ENCODE measurements at regions not wholly inside any gene's neighbourhood (a gene's known extent, or its start where the extent isn't known, plus 50 kb on each side); places are given as distances from the start of the nearest gene placed in this dataset.

DNA sequence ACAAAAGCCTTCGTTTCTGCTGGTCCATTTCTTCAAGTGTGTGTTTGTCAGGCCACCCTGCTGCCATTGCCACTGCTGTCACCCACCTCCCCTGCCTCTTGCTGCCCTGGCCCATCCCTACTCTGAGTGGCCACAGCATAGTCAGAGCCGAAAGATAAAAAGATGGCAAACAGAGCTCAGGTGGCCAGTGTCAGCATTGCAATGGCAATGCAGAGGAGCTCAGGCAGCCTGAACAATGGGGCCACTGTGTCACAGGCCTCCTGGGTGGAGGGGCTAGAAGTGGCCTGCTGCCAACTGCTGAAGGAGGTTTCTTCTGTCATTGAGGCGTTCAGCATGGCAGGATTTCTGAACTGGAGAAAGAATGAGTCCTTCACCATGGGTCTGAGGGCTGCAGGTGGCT lies 137.1 kb downstream of the CSNK2A3 start:
- Histone ChIP-seq H3K79me2 (ENCODE audit: control insufficient read depth, insufficient read depth, low read length) (no peaks in the 10 kb centered on the region), H3K27me3 (replicated peaks in 1 of 2; ENCODE audit: control insufficient read depth in 2 of 2, insufficient read depth in 2 of 2, low read length in 1 of 2) (0 out of 4 replicates have a peak, but pooled peaks cover 0 to 1% of the 10 kb centered on the region in 2 experiments), H2AFZ (ENCODE audit: control insufficient read depth, low read depth, low read length) (no peak overlapping the region), H3K36me3 (ENCODE audit: control insufficient read depth in 2 of 2, insufficient read depth in 2 of 2, low read length in 1 of 2) (no peaks in the 10 kb centered on the region), H3K9ac (ENCODE audit: control insufficient read depth, insufficient read depth, low read length) (no peak overlapping the region), H3K27ac (ENCODE audit: control insufficient read depth, insufficient read depth) (no peak overlapping the region), H4K20me1 (ENCODE audit: control insufficient read depth, insufficient read depth) (no peaks in the 10 kb centered on the region), H3K9me3 (replicated peaks; ENCODE audit: control insufficient read depth, insufficient read depth, low read length) (no peaks in the 10 kb centered on the region), H3K4me1 (ENCODE audit: control insufficient read depth, insufficient read depth, low read length) (no peaks in the 10 kb centered on the region), H3K4me2 (ENCODE audit: control insufficient read depth, insufficient read depth) (no peak overlapping the region), H3K4me3 (no peak overlapping the region)
- RAD21 ChIA-PET (ENCODE audit: unreplicated experiment) = no interaction called here
- ATAC-seq (no peak), DNase-seq (ENCODE audit: low read depth, low spot score) (no peak), FAIRE-seq (no peak)
- no TSS peak for BruUV-seq (replicated peaks)
- CTCF ChIA-PET = no interaction called here
- SMC1A ChIA-PET (ENCODE audit: uncharacterized antibody, unreplicated experiment) = no interaction called here
- intact Hi-C loops (cut with micrococcal nuclease; ENCODE audit: unreplicated experiment) = no loop called here
- in situ Hi-C loops (cut with MboI) = no loop called here
- POLR2A ChIA-PET = no interaction called here
- WGBS (ENCODE audit: insufficient coverage, insufficient replicate concordance, low lambda C conversion rate, missing lambda C conversion rate) = 30% methylated on average over 3 of the region's 3 CpGs
- TF ChIP-seq SIX5 (IDR thresholded peaks at IDR 0.05; ENCODE audit: low read depth, low read length, severe bottlenecking) (no peak), JUNB (IDR thresholded peaks at IDR 0.05) (no peak), HDAC6 (IDR thresholded peaks at IDR 0.05; ENCODE audit: unreplicated experiment) (no peak), FOXK2 (IDR thresholded peaks at IDR 0.05) (no peak), BRCA1 (IDR thresholded peaks at IDR 0.05; ENCODE audit: low read depth, low read length) (no peak), POLR2AphosphoS5 (IDR thresholded peaks at IDR 0.05; ENCODE audit: low read length) (no peak), NRF1 (conservative IDR thresholded peaks at IDR 0.05; ENCODE audit: low read depth, low read length) (no peak)
- TF ChIP-seq, protein P1, sequence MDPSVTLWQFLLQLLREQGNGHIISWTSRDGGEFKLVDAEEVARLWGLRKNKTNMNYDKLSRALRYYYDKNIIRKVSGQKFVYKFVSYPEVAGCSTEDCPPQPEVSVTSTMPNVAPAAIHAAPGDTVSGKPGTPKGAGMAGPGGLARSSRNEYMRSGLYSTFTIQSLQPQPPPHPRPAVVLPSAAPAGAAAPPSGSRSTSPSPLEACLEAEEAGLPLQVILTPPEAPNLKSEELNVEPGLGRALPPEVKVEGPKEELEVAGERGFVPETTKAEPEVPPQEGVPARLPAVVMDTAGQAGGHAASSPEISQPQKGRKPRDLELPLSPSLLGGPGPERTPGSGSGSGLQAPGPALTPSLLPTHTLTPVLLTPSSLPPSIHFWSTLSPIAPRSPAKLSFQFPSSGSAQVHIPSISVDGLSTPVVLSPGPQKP (IDR thresholded peaks at IDR 0.05; ENCODE audit: low read depth, low read length) = no peak
- TF ChIP-seq, protein P2, sequence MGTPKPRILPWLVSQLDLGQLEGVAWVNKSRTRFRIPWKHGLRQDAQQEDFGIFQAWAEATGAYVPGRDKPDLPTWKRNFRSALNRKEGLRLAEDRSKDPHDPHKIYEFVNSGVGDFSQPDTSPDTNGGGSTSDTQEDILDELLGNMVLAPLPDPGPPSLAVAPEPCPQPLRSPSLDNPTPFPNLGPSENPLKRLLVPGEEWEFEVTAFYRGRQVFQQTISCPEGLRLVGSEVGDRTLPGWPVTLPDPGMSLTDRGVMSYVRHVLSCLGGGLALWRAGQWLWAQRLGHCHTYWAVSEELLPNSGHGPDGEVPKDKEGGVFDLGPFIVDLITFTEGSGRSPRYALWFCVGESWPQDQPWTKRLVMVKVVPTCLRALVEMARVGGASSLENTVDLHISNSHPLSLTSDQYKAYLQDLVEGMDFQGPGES (IDR thresholded peaks at IDR 0.05) = no peak
- TF ChIP-seq, protein P3, sequence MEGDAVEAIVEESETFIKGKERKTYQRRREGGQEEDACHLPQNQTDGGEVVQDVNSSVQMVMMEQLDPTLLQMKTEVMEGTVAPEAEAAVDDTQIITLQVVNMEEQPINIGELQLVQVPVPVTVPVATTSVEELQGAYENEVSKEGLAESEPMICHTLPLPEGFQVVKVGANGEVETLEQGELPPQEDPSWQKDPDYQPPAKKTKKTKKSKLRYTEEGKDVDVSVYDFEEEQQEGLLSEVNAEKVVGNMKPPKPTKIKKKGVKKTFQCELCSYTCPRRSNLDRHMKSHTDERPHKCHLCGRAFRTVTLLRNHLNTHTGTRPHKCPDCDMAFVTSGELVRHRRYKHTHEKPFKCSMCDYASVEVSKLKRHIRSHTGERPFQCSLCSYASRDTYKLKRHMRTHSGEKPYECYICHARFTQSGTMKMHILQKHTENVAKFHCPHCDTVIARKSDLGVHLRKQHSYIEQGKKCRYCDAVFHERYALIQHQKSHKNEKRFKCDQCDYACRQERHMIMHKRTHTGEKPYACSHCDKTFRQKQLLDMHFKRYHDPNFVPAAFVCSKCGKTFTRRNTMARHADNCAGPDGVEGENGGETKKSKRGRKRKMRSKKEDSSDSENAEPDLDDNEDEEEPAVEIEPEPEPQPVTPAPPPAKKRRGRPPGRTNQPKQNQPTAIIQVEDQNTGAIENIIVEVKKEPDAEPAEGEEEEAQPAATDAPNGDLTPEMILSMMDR (IDR thresholded peaks at IDR 0.05 in 2 of 3, conservative IDR thresholded peaks at IDR 0.05 in 1 of 3; ENCODE audit: control insufficient read depth in 2 of 3, extremely low read depth in 1 of 3, insufficient read depth in 1 of 3, low read depth in 3 of 3, low read length in 3 of 3) = no peak
- TF ChIP-seq, protein P4, sequence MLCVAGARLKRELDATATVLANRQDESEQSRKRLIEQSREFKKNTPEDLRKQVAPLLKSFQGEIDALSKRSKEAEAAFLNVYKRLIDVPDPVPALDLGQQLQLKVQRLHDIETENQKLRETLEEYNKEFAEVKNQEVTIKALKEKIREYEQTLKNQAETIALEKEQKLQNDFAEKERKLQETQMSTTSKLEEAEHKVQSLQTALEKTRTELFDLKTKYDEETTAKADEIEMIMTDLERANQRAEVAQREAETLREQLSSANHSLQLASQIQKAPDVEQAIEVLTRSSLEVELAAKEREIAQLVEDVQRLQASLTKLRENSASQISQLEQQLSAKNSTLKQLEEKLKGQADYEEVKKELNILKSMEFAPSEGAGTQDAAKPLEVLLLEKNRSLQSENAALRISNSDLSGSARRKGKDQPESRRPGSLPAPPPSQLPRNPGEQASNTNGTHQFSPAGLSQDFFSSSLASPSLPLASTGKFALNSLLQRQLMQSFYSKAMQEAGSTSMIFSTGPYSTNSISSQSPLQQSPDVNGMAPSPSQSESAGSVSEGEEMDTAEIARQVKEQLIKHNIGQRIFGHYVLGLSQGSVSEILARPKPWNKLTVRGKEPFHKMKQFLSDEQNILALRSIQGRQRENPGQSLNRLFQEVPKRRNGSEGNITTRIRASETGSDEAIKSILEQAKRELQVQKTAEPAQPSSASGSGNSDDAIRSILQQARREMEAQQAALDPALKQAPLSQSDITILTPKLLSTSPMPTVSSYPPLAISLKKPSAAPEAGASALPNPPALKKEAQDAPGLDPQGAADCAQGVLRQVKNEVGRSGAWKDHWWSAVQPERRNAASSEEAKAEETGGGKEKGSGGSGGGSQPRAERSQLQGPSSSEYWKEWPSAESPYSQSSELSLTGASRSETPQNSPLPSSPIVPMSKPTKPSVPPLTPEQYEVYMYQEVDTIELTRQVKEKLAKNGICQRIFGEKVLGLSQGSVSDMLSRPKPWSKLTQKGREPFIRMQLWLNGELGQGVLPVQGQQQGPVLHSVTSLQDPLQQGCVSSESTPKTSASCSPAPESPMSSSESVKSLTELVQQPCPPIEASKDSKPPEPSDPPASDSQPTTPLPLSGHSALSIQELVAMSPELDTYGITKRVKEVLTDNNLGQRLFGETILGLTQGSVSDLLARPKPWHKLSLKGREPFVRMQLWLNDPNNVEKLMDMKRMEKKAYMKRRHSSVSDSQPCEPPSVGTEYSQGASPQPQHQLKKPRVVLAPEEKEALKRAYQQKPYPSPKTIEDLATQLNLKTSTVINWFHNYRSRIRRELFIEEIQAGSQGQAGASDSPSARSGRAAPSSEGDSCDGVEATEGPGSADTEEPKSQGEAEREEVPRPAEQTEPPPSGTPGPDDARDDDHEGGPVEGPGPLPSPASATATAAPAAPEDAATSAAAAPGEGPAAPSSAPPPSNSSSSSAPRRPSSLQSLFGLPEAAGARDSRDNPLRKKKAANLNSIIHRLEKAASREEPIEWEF (IDR thresholded peaks at IDR 0.05; ENCODE audit: insufficient replicate concordance, low read depth, low read length) = no peak
- TF ChIP-seq, protein P5, sequence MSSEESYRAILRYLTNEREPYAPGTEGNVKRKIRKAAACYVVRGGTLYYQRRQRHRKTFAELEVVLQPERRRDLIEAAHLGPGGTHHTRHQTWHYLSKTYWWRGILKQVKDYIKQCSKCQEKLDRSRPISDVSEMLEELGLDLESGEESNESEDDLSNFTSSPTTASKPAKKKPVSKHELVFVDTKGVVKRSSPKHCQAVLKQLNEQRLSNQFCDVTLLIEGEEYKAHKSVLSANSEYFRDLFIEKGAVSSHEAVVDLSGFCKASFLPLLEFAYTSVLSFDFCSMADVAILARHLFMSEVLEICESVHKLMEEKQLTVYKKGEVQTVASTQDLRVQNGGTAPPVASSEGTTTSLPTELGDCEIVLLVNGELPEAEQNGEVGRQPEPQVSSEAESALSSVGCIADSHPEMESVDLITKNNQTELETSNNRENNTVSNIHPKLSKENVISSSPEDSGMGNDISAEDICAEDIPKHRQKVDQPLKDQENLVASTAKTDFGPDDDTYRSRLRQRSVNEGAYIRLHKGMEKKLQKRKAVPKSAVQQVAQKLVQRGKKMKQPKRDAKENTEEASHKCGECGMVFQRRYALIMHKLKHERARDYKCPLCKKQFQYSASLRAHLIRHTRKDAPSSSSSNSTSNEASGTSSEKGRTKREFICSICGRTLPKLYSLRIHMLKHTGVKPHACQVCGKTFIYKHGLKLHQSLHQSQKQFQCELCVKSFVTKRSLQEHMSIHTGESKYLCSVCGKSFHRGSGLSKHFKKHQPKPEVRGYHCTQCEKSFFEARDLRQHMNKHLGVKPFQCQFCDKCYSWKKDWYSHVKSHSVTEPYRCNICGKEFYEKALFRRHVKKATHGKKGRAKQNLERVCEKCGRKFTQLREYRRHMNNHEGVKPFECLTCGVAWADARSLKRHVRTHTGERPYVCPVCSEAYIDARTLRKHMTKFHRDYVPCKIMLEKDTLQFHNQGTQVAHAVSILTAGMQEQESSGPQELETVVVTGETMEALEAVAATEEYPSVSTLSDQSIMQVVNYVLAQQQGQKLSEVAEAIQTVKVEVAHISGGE (CRISPR knock-in tag; IDR thresholded peaks at IDR 0.05) = no peak
